Small intestine (tissue), 7 donors: ENCODE measurements at regions not wholly inside any gene's neighbourhood (a gene's known extent, or its start where the extent isn't known, plus 50 kb on each side); places are given as distances from the start of the nearest gene placed in this dataset.
"Not testable (repeated sequence)": the region's sequence is repeated elsewhere in the genome, so short reads cannot be mapped to it uniquely, and the experiment has no call there.

Source experiments
- DNase-seq, 2 donors: peaks; one replicate each; pipeline versions ENCODE4 v3.0.0 to v3.0.0-alpha.2; 2013
- FAIRE-seq: peaks from 2 replicates; lab custom pipeline; 2012; peaks lifted over from hg19 to GRCh38; lab: Jason Lieb, UNC
- H3K27ac ChIP-seq, 3 donors: one replicate each; pipeline ENCODE4 v1.5.1; 2013; ENCODE audit warnings: low read length in 2 of 3, mild to moderate bottlenecking in 2 of 3, control low read depth in 1 of 3, inconsistent platforms in 1 of 3, low read depth in 1 of 3, moderate library complexity in 1 of 3
- H3K27me3 ChIP-seq, 3 donors: one replicate each; pipeline ENCODE4 v1.6.1; 2013; ENCODE audit warnings: low read length in 3 of 3, inconsistent platforms in 1 of 3; ENCODE audit not compliant: control insufficient read depth in 3 of 3, insufficient read depth in 3 of 3
- H3K36me3 ChIP-seq, 3 donors: one replicate each; pipeline ENCODE4 v1.6.1; 2013; ENCODE audit warnings: low read length in 3 of 3, inconsistent platforms in 1 of 3, low read depth in 1 of 3, mild to moderate bottlenecking in 1 of 3, moderate library complexity in 1 of 3; ENCODE audit not compliant: control insufficient read depth in 3 of 3, insufficient read depth in 2 of 3
- H3K4me1 ChIP-seq, 3 donors: one replicate each; pipeline ENCODE4 v1.6.1; 2013; ENCODE audit warnings: low read length in 2 of 3, inconsistent platforms in 1 of 3, low read depth in 1 of 3, mild to moderate bottlenecking in 1 of 3, moderate library complexity in 1 of 3; ENCODE audit not compliant: control insufficient read depth in 3 of 3, insufficient read depth in 2 of 3
- H3K4me3 ChIP-seq, 3 donors: one replicate each; pipeline ENCODE4 v1.5.1; 2013; ENCODE audit warnings: low read length in 3 of 3, control low read depth in 1 of 3, inconsistent platforms in 1 of 3, low read depth in 1 of 3, mild to moderate bottlenecking in 1 of 3, moderate library complexity in 1 of 3
- H3K9me3 ChIP-seq, 2 donors: one replicate each; pipeline ENCODE4 v1.6.1; 2013; ENCODE audit warnings: low read depth in 1 of 2, low read length in 1 of 2; ENCODE audit not compliant: control insufficient read depth in 2 of 2, insufficient read depth in 1 of 2
- WGBS, 3 donors: extraction: QIAGEN DNeasy Blood & Tissue Kit; methylation state at CpG; one replicate each; pipeline ENCODE4 v1.1.7; 2013; 5-methylcytosine and 5-hydroxymethylcytosine counted together
- donor health status: healthy with polysubstance abuse.
- donor health status: control.
- donor health status: control.
- donor health status: Bipolar disorder and iron deficiency.
- donor health status: healthy.

DNA sequence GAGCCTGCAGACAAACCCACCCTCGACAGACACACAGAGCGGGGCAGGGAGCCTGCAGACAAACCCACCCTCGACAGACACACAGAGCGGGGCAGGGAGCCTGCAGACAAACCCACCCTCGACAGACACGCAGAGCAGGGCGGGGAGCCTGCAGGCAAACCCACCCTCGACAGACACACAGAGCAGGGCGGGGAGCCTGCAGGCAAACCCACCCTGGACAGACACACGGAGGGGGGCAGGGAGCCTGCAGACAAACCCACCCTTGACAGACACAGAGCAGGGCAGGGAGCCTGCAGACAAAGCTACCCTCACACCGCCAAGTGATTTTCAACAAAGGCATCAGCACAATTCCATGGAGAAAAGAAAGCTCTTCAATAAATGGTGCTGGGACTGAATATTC lies 52.5 kb upstream of the METRNL start:
- not testable (repeated sequence) for H3K4me1 ChIP-seq, H3K9me3 ChIP-seq, FAIRE-seq, H3K27me3 ChIP-seq, H3K4me3 ChIP-seq, DNase-seq, H3K27ac ChIP-seq
- peaks cover 0 to 35% (median 0%) of the 10 kb centered on the region in 3 donors for H3K36me3 ChIP-seq
- WGBS, 3 donors = 74 to 80% (median 76%) methylated on average over 11 of the region's 11 CpGs

DNA sequence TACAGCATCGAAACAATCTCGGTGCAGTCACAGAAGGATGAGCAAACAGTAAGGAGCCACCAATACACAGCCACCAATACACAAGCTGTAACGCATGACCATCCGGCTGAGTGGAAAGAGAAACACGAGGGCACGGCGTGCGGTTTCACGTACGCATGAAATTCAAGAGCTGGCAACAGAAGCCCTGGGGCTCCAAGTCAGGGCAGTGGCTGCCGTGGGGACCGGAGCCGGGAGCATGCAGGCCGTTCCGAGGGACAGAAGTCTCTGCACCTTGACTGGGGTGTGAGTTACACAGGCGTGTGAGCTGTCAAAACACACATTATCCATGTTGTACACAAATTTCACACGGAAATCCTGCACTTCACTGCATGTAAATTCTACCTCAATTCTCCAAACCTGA lies 50.6 kb upstream of the METRNL start:
- no peak overlapping the region for H3K27ac ChIP-seq
- no peaks in the 10 kb centered on the region for H3K9me3 ChIP-seq
- H3K4me1 ChIP-seq = no peaks in the 10 kb centered on the region
- DNase-seq (no peak), FAIRE-seq (no peak)
- H3K4me3 ChIP-seq = no peak overlapping the region
- 93 to 96% (median 96%) methylated on average over 17 of the region's 17 CpGs for WGBS, 3 donors
- H3K36me3 ChIP-seq = peaks cover 0 to 40% (median 0%) of the 10 kb centered on the region in 3 donors
- no peaks in the 10 kb centered on the region for H3K27me3 ChIP-seq

DNA sequence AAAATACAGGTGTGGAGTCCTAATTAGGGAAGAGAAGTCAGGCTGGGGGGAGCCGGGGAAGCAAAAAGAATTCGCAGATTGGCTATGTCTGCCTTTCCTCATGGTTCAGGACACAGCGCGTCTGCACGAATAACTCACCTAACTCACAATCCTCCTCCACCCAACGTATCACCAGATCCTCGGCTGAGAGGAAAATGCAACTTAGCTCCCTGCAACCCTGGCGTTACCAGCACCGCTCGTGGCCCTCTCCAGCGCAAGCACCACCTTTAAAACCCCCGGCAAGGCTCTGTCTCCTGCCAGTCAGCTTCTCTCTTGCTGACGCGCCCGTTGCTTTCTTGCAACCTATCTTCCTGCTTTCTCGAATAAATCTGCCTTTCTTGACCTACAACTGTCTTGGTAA lies 49.8 kb upstream of the METRNL start:
- 86 to 91% (median 88%) methylated on average over 16 of the region's 16 CpGs for WGBS, 3 donors
- Histone ChIP-seq H3K9me3 (no peaks in the 10 kb centered on the region), H3K4me3 (no peak overlapping the region), H3K27me3 (no peaks in the 10 kb centered on the region), H3K27ac (no peak overlapping the region), H3K4me1 (no peaks in the 10 kb centered on the region), H3K36me3 (peaks cover 0 to 35% (median 0%) of the 10 kb centered on the region in 3 donors)
- no peak for DNase-seq
- FAIRE-seq = no peak
